ES-I3 (cell line): ENCODE measurements at regions not wholly inside any gene's neighbourhood (a gene's known extent, or its start where the extent isn't known, plus 50 kb on each side); places are given as distances from the start of the nearest gene placed in this dataset.

Source experiments
- H3K36me3 ChIP-seq: 2 replicates; pipeline ENCODE4 v1.6.1; 2013; ENCODE audit warnings: mild to moderate bottlenecking, low read length, control low read depth, moderate library complexity; ENCODE audit not compliant: insufficient read depth
- H3K4me1 ChIP-seq: 2 replicates; pipeline ENCODE4 v1.6.1; 2013; ENCODE audit warnings: mild to moderate bottlenecking, control low read depth, low read length; ENCODE audit not compliant: insufficient read depth
- H3K9ac ChIP-seq: 2 replicates; pipeline ENCODE4 v1.6.1; 2013; ENCODE audit warnings: low read depth, mild to moderate bottlenecking, low read length, moderate library complexity
- H3K9me3 ChIP-seq: 2 replicates; pipeline ENCODE4 v1.6.1; 2013; ENCODE audit warnings: mild to moderate bottlenecking, low read length, moderate library complexity; ENCODE audit not compliant: control insufficient read depth, insufficient read depth

- no peak overlapping the region for H3K9ac ChIP-seq
- no peaks in the 10 kb centered on the region for H3K9me3 ChIP-seq
- no peaks in the 10 kb centered on the region for H3K4me1 ChIP-seq
- no peaks in the 10 kb centered on the region for H3K36me3 ChIP-seq
These were observed 808.1 kb downstream of the RNF144A start for GRCh38 chr2:7725171-7725849.

- Histone ChIP-seq H3K9me3 (no peaks in the 10 kb centered on the region), H3K9ac (no peak overlapping the region), H3K36me3 (no peaks in the 10 kb centered on the region), H3K4me1 (no peaks in the 10 kb centered on the region; the same call in 1 of the 2 replicates)
These were observed 808.6 kb downstream of the RNF144A start for GRCh38 chr2:7725850-7726242.

GRCh38 chr2:7726989-7727388 is 809.8 kb downstream of the RNF144A start:
- Histone ChIP-seq H3K4me1 (no peaks in the 10 kb centered on the region; the same call in 1 of the 2 replicates), H3K36me3 (no peaks in the 10 kb centered on the region), H3K9me3 (no peaks in the 10 kb centered on the region), H3K9ac (no peak overlapping the region)

- Histone ChIP-seq H3K4me1 (no peaks in the 10 kb centered on the region; the same call in 1 of the 2 replicates), H3K9me3 (no peaks in the 10 kb centered on the region), H3K36me3 (no peaks in the 10 kb centered on the region), H3K9ac (no peak overlapping the region)
These were observed 811.2 kb downstream of the RNF144A start for GRCh38 chr2:7728388-7728787.

GRCh38 chr2:7730449-7730848 is 813.2 kb downstream of the RNF144A start:
- Histone ChIP-seq H3K9me3 (no peaks in the 10 kb centered on the region), H3K4me1 (no peaks in the 10 kb centered on the region; the same call in 1 of the 2 replicates), H3K9ac (no peak overlapping the region), H3K36me3 (no peaks in the 10 kb centered on the region)

GRCh38 chr2:7730990-7731389 is 813.8 kb downstream of the RNF144A start:
- no peaks in the 10 kb centered on the region; the same call in 1 of the 2 replicates for H3K4me1 ChIP-seq
- H3K36me3 ChIP-seq: no peaks in the 10 kb centered on the region
- no peaks in the 10 kb centered on the region for H3K9me3 ChIP-seq
- H3K9ac ChIP-seq: no peak overlapping the region

- no peaks in the 10 kb centered on the region; the same call in 1 of the 2 replicates for H3K4me1 ChIP-seq
- H3K36me3 ChIP-seq: no peaks in the 10 kb centered on the region
- no peaks in the 10 kb centered on the region for H3K9me3 ChIP-seq
- no peak overlapping the region for H3K9ac ChIP-seq
These were observed 815.3 kb downstream of the RNF144A start for GRCh38 chr2:7732497-7732896.

- Histone ChIP-seq H3K9ac (no peak overlapping the region), H3K9me3 (no peaks in the 10 kb centered on the region), H3K36me3 (no peaks in the 10 kb centered on the region), H3K4me1 (no peaks in the 10 kb centered on the region)
These were observed 819.6 kb downstream of the RNF144A start for GRCh38 chr2:7736646-7737305.

- H3K9me3 ChIP-seq: no peaks in the 10 kb centered on the region; the same call in 1 of the 2 replicates
- H3K9ac ChIP-seq: no peak overlapping the region
- H3K4me1 ChIP-seq: no peaks in the 10 kb centered on the region
- H3K36me3 ChIP-seq: no peaks in the 10 kb centered on the region
These were observed 821.4 kb downstream of the RNF144A start for GRCh38 chr2:7738596-7738995.

- Histone ChIP-seq H3K9me3 (peaks cover 2% of the 10 kb centered on the region; the same call in 1 of the 2 replicates), H3K36me3 (no peaks in the 10 kb centered on the region), H3K4me1 (no peaks in the 10 kb centered on the region), H3K9ac (no peak overlapping the region)
These were observed 822.9 kb downstream of the RNF144A start for GRCh38 chr2:7740114-7740513.

GRCh38 chr2:7742301-7742700 is 825.1 kb downstream of the RNF144A start:
- Histone ChIP-seq H3K9me3 (peaks cover 2% of the 10 kb centered on the region; the same call in 1 of the 2 replicates), H3K9ac (no peak overlapping the region), H3K4me1 (no peaks in the 10 kb centered on the region), H3K36me3 (no peaks in the 10 kb centered on the region)

- no peaks in the 10 kb centered on the region for H3K4me1 ChIP-seq
- H3K9ac ChIP-seq: no peak overlapping the region
- H3K9me3 ChIP-seq: peaks cover 2% of the 10 kb centered on the region; the same call in 1 of the 2 replicates
- H3K36me3 ChIP-seq: no peaks in the 10 kb centered on the region
These were observed 827.6 kb downstream of the RNF144A start for GRCh38 chr2:7744827-7745226.

- no peaks in the 10 kb centered on the region for H3K4me1 ChIP-seq
- H3K9me3 ChIP-seq: peaks cover 2% of the 10 kb centered on the region; the same call in 1 of the 2 replicates
- no peak overlapping the region for H3K9ac ChIP-seq
- no peaks in the 10 kb centered on the region for H3K36me3 ChIP-seq
These were observed 828.2 kb downstream of the RNF144A start for GRCh38 chr2:7745369-7745768.

GRCh38 chr2:7748717-7749415 is 831.7 kb downstream of the RNF144A start:
- Histone ChIP-seq H3K36me3 (no peaks in the 10 kb centered on the region), H3K4me1 (no peaks in the 10 kb centered on the region), H3K9ac (no peak overlapping the region), H3K9me3 (peaks cover 4% of the 10 kb centered on the region; the same call in 1 of the 2 replicates)
